ENCODE measurements at regions not wholly inside any gene's neighbourhood (a gene's known extent, or its start where the extent isn't known, plus 50 kb on each side); places are given as distances from the start of the nearest gene placed in this dataset.

GRCh38 chr2:20567159-20567925 lies 83.6 kb downstream of the HS1BP3 start:
- no peak for TF ChIP-seq CTCF (IDR thresholded peaks at IDR 0.05)
- TF ChIP-seq, protein P1, sequence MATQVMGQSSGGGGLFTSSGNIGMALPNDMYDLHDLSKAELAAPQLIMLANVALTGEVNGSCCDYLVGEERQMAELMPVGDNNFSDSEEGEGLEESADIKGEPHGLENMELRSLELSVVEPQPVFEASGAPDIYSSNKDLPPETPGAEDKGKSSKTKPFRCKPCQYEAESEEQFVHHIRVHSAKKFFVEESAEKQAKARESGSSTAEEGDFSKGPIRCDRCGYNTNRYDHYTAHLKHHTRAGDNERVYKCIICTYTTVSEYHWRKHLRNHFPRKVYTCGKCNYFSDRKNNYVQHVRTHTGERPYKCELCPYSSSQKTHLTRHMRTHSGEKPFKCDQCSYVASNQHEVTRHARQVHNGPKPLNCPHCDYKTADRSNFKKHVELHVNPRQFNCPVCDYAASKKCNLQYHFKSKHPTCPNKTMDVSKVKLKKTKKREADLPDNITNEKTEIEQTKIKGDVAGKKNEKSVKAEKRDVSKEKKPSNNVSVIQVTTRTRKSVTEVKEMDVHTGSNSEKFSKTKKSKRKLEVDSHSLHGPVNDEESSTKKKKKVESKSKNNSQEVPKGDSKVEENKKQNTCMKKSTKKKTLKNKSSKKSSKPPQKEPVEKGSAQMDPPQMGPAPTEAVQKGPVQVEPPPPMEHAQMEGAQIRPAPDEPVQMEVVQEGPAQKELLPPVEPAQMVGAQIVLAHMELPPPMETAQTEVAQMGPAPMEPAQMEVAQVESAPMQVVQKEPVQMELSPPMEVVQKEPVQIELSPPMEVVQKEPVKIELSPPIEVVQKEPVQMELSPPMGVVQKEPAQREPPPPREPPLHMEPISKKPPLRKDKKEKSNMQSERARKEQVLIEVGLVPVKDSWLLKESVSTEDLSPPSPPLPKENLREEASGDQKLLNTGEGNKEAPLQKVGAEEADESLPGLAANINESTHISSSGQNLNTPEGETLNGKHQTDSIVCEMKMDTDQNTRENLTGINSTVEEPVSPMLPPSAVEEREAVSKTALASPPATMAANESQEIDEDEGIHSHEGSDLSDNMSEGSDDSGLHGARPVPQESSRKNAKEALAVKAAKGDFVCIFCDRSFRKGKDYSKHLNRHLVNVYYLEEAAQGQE (IDR thresholded peaks at IDR 0.05): no peak

Measured in A549 (cell line).